Uterus (tissue), 2 donors: ENCODE measurements at regions not wholly inside any gene's neighbourhood (a gene's known extent, or its start where the extent isn't known, plus 50 kb on each side); places are given as distances from the start of the nearest gene placed in this dataset.

ENCODE experiments used
- CTCF ChIP-seq, 4 experiments: fragments of 200-600 bp in 2 of 4; fragments of 450-650 bp in 2 of 4; sonication (generic) in 2 of 4; IDR thresholded peaks; one replicate each; pipeline ENCODE4 v1.5.1; 2016 to 2019; ENCODE audit warnings: antibody characterized with exemption in 4 of 4, mild to moderate bottlenecking in 2 of 4, moderate library complexity in 1 of 4
- POLR2A ChIP-seq, 2 donors: fragments of 450-650 bp; IDR thresholded peaks; one replicate each; pipeline ENCODE4 v1.6.1; 2016; ENCODE audit warnings: antibody characterized with exemption in 2 of 2, mild to moderate bottlenecking in 1 of 2, moderate library complexity in 1 of 2

- TF ChIP-seq POLR2A (IDR thresholded peaks at IDR 0.05) (no peak), CTCF (IDR thresholded peaks at IDR 0.05) (no peak)
Measured at GRCh38 chr14:85273099-85273677, 256.8 kb upstream of the FLRT2 start.
